Panc1 (cell line): ENCODE measurements at regions not wholly inside any gene's neighbourhood (a gene's known extent, or its start where the extent isn't known, plus 50 kb on each side); places are given as distances from the start of the nearest gene placed in this dataset.

Source experiments
- ATAC-seq: fragments of 200-7000 bp; cut with Tn5 transposase; 2 replicates; pipeline ENCODE4 v1.9.1; 2020; ENCODE audit warnings: mild to moderate bottlenecking, moderate library complexity
- BruUV-seq: library from RNA; stranded (reverse); fragments of 400-500 nt; replicated peaks from 2 replicates; lab custom pipeline; 2021; lab: Mats Ljungman, UMichigan
- CTCF ChIA-PET: fragments of 300-600 bp; sonication (Branson Sonifier 250); formaldehyde crosslinking; loops from one replicate; lab custom pipeline; 2022; ENCODE audit warnings: antibody characterized with exemption; lab: Charles Lee
- POLR2A ChIA-PET: fragments of 300-600 bp; sonication (Branson Sonifier 250); formaldehyde crosslinking; loops from one replicate; lab custom pipeline; 2022; ENCODE audit warnings: antibody characterized with exemption; lab: Charles Lee
- DNase-seq: peaks from one replicate; pipeline ENCODE4 v3.0.0-alpha.2; 2010; ENCODE audit warnings: low read depth, low spot score
- H3K27ac ChIP-seq: 2 replicates; pipeline ENCODE4 v1.5.1; 2011; ENCODE audit warnings: mild to moderate bottlenecking, low read length, inconsistent platforms
- H3K27me3 ChIP-seq: fragments of 200-500 bp; sonication (Bioruptor generic); 2 replicates; pipeline ENCODE4 v1.6.0; 2014; ENCODE audit warnings: low read length, inconsistent platforms; ENCODE audit not compliant: control insufficient read depth, insufficient read depth
- H3K36me3 ChIP-seq: fragments of 200-500 bp; sonication (Bioruptor generic); 2 replicates; pipeline ENCODE4 v1.5.1; 2014; ENCODE audit warnings: inconsistent platforms, mild to moderate bottlenecking, low read length, moderate library complexity; ENCODE audit not compliant: control insufficient read depth, insufficient read depth
- H3K4me1 ChIP-seq: 2 replicates; pipeline ENCODE4 v1.5.1; 2011; ENCODE audit warnings: inconsistent platforms, mild to moderate bottlenecking, low read length, moderate library complexity; ENCODE audit not compliant: control insufficient read depth, insufficient read depth
- H3K4me3 ChIP-seq, 2 experiments: 2 replicates each; pipeline ENCODE4 v1.5.1; 2011 to 2012; ENCODE audit warnings: low read depth in 2 of 2, low read length in 2 of 2, mild to moderate bottlenecking in 2 of 2, inconsistent platforms in 1 of 2, moderate library complexity in 1 of 2
- H3K9me3 ChIP-seq: fragments of 200-500 bp; sonication (Bioruptor generic); 2 replicates; pipeline ENCODE4 v1.5.1; 2014; ENCODE audit warnings: low read depth, mild to moderate bottlenecking, inconsistent platforms, low read length, moderate library complexity; ENCODE audit not compliant: control insufficient read depth, insufficient read depth
- CTCF ChIP-seq: fragments of 450-650 bp; IDR thresholded peaks from 2 replicates; pipeline ENCODE4 v1.5.1; 2017; ENCODE audit warnings: mild to moderate bottlenecking
- POLR2AphosphoS5 ChIP-seq: IDR thresholded peaks from 2 replicates; pipeline ENCODE4 v1.6.1; 2012; ENCODE audit warnings: mild to moderate bottlenecking, low read depth, low read length, moderate library complexity
- REST ChIP-seq, 2 experiments: IDR thresholded peaks; 2 replicates each; pipeline ENCODE4 v1.6.1; 2011 to 2012; ENCODE audit warnings: low read depth in 2 of 2, control low read depth in 1 of 2, low read length in 1 of 2, mild to moderate bottlenecking in 1 of 2, moderate library complexity in 1 of 2; ENCODE audit not compliant: insufficient read depth in 1 of 2
- SIN3A ChIP-seq: IDR thresholded peaks from 2 replicates; pipeline ENCODE4 v1.6.1; 2012; ENCODE audit warnings: low read depth, mild to moderate bottlenecking, low read length, moderate library complexity, borderline replicate concordance; ENCODE audit not compliant: insufficient read depth
- TCF7L2 ChIP-seq: IDR thresholded peaks from 2 replicates; pipeline ENCODE4 v1.6.1; 2011; ENCODE audit warnings: mild to moderate bottlenecking, low read depth, low read length, inconsistent platforms
- in situ Hi-C: cut with HindIII; loops from 2 replicates; pipeline ENCODE4 v1.10.0; 2016; ENCODE audit warnings: low sequenced_read_pairs, low pct_unique_long_range_greater_than_20kb
- intact Hi-C: fragments of 100-400 bp; cut with micrococcal nuclease; formaldehyde crosslinking; loops from one replicate; pipeline ENCODE4 v1.10.0; 2022; ENCODE audit not compliant: unreplicated experiment

GRCh38 chr5:159632866-159633265, 283.4 kb upstream of the ADRA1B start:
- Histone ChIP-seq H3K27ac (no peak overlapping the region), H3K27me3 (no peaks in the 10 kb centered on the region), H3K9me3 (no peaks in the 10 kb centered on the region), H3K4me3 (no peak overlapping the region), H3K4me1 (no peaks in the 10 kb centered on the region), H3K36me3 (no peaks in the 10 kb centered on the region)
- no TSS peak for BruUV-seq
- in situ Hi-C loops (no loop called here), intact Hi-C loops (no loop called here)
- CTCF ChIA-PET: no interaction called here
- no peak for TF ChIP-seq REST (IDR thresholded peaks at IDR 0.05; ENCODE audit: insufficient read depth in 1 of 2, low read depth in 2 of 2, low read length in 1 of 2)
- TF ChIP-seq CTCF: no peak
- TF ChIP-seq TCF7L2: no peak
- TF ChIP-seq POLR2AphosphoS5: no peak
- no peak for TF ChIP-seq SIN3A
- ATAC-seq (no peak), DNase-seq (no peak)
- POLR2A ChIA-PET: no interaction called here

GRCh38 chr5:159638481-159638880, 277.8 kb upstream of the ADRA1B start:
- H3K4me3 ChIP-seq: no peak overlapping the region
- no peak for ATAC-seq
- H3K4me1 ChIP-seq: no peaks in the 10 kb centered on the region
- ChIA-PET CTCF (no interaction called here), POLR2A (no interaction called here)
- no peaks in the 10 kb centered on the region for H3K27me3 ChIP-seq
- no peak for TF ChIP-seq SIN3A
- no peak for DNase-seq
- H3K36me3 ChIP-seq: no peaks in the 10 kb centered on the region
- H3K9me3 ChIP-seq: no peaks in the 10 kb centered on the region
- H3K27ac ChIP-seq: no peak overlapping the region
- intact Hi-C loops: no loop called here
- no TSS peak for BruUV-seq
- in situ Hi-C loops: no loop called here

GRCh38 chr5:159638954-159639559, 277.2 kb upstream of the ADRA1B start:
- Histone ChIP-seq H3K4me1 (no peaks in the 10 kb centered on the region), H3K27me3 (no peaks in the 10 kb centered on the region), H3K27ac (no peak overlapping the region), H3K9me3 (no peaks in the 10 kb centered on the region), H3K4me3 (no peak overlapping the region), H3K36me3 (no peaks in the 10 kb centered on the region)
- no peak for DNase-seq
- ChIA-PET CTCF (no interaction called here), POLR2A (no interaction called here)
- intact Hi-C loops (no loop called here), in situ Hi-C loops (no loop called here)
- no peak for TF ChIP-seq TCF7L2
- ATAC-seq: no peak
- no TSS peak for BruUV-seq
